Chondrocyte (in vitro differentiated cells): ENCODE measurements at regions not wholly inside any gene's neighbourhood (a gene's known extent, or its start where the extent isn't known, plus 50 kb on each side); places are given as distances from the start of the nearest gene placed in this dataset.

Experiments
- DNase-seq: peaks from one replicate; pipeline ENCODE4 v3.0.0; 2021; ENCODE audit warnings: mixed read lengths, low spot score
- H3K27ac Mint-ChIP-seq: one replicate; pipeline ENCODE4 v1.8.0; 2021; ENCODE audit warnings: mild to moderate bottlenecking, moderate library complexity, mixed read lengths; ENCODE audit not compliant: unreplicated experiment
- H3K27me3 Mint-ChIP-seq: 2 replicates; pipeline ENCODE4 v1.8.0; 2021; ENCODE audit warnings: low read depth, mixed read lengths
- H3K36me3 Mint-ChIP-seq: 2 replicates; pipeline ENCODE4 v1.8.0; 2021; ENCODE audit warnings: low read depth, mixed read lengths
- H3K4me1 Mint-ChIP-seq: 2 replicates; pipeline ENCODE4 v1.8.0; 2021; ENCODE audit warnings: low read depth, mild to moderate bottlenecking, mixed read lengths
- H3K4me3 Mint-ChIP-seq: one replicate; pipeline ENCODE4 v1.8.0; 2021; ENCODE audit warnings: mild to moderate bottlenecking, moderate library complexity, mixed read lengths; ENCODE audit not compliant: unreplicated experiment
- H3K9me3 Mint-ChIP-seq: 2 replicates; pipeline ENCODE4 v1.8.0; 2021; ENCODE audit warnings: low read depth, mixed read lengths
- TF ChIP-seq, protein P1 (sequence below): fragments of 200-600 bp; sonication (generic); IDR thresholded peaks from 2 replicates; pipeline ENCODE4 v1.5.0; 2021; ENCODE audit warnings: antibody characterized with exemption, mild to moderate bottlenecking, moderate library complexity

DNA sequence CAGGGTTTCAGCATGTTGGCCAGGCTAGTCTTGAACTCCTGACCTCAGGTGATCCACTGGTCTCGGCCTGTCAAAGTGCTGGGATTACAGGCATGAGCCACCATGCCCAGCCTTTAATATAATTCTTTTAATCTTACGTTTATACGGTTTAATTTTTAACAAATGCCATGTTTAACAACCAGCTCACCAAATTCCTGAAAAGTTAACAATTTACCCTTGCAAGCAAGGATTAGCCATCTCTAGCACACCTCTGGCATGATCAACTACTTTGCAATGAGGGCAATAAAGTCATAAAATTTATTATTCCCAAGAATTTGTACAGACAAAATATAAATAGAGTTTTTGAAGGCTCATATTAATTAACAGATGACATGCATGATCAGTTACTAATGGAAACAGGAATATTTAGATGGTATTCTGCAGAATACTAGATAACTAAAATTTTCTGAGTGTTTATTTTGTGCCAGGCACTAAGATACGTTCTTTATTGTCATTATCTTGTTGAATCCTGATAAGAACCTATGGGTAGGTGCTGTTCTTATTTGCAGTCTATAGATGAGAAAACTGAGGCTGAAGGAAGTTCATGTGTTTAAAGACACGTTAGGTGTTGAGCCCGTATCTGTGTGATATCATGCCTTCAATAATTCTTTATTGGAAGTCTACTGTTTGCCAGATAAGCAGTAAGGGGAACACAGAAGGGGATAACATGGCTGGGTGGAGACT lies 190.1 kb downstream of the CDCA7 start:
- Mint-ChIP-seq H3K9me3 (peaks cover 3% of the 10 kb centered on the region), H3K27ac (no peak overlapping the region), H3K4me3 (no peak overlapping the region), H3K4me1 (peaks cover 7% of the 10 kb centered on the region), H3K36me3 (no peaks in the 10 kb centered on the region), H3K27me3 (no peaks in the 10 kb centered on the region)
- no peak for DNase-seq
- TF ChIP-seq, protein P1, sequence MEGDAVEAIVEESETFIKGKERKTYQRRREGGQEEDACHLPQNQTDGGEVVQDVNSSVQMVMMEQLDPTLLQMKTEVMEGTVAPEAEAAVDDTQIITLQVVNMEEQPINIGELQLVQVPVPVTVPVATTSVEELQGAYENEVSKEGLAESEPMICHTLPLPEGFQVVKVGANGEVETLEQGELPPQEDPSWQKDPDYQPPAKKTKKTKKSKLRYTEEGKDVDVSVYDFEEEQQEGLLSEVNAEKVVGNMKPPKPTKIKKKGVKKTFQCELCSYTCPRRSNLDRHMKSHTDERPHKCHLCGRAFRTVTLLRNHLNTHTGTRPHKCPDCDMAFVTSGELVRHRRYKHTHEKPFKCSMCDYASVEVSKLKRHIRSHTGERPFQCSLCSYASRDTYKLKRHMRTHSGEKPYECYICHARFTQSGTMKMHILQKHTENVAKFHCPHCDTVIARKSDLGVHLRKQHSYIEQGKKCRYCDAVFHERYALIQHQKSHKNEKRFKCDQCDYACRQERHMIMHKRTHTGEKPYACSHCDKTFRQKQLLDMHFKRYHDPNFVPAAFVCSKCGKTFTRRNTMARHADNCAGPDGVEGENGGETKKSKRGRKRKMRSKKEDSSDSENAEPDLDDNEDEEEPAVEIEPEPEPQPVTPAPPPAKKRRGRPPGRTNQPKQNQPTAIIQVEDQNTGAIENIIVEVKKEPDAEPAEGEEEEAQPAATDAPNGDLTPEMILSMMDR, result no peak

- H3K36me3 Mint-ChIP-seq, result no peaks in the 10 kb centered on the region
- H3K4me3 Mint-ChIP-seq, result no peak overlapping the region
- H3K27ac Mint-ChIP-seq, result no peak overlapping the region
- peaks cover 12% of the 10 kb centered on the region for H3K4me1 Mint-ChIP-seq
- no peaks in the 10 kb centered on the region for H3K27me3 Mint-ChIP-seq
- TF ChIP-seq, protein P1, result no peak
- peaks cover 9% of the 10 kb centered on the region for H3K9me3 Mint-ChIP-seq
- no peak for DNase-seq
These were observed 190.7 kb downstream of the CDCA7 start for GRCh38 chr2:173545364-173545763.

- no peak for DNase-seq
- TF ChIP-seq, protein P1, result no peak
- Mint-ChIP-seq H3K4me1 (peaks cover 12% of the 10 kb centered on the region), H3K36me3 (no peaks in the 10 kb centered on the region), H3K27ac (no peak overlapping the region), H3K9me3 (peaks cover 15% of the 10 kb centered on the region), H3K4me3 (no peak overlapping the region), H3K27me3 (no peaks in the 10 kb centered on the region)
These were observed 192.8 kb downstream of the CDCA7 start for GRCh38 chr2:173547499-173547898.

DNA sequence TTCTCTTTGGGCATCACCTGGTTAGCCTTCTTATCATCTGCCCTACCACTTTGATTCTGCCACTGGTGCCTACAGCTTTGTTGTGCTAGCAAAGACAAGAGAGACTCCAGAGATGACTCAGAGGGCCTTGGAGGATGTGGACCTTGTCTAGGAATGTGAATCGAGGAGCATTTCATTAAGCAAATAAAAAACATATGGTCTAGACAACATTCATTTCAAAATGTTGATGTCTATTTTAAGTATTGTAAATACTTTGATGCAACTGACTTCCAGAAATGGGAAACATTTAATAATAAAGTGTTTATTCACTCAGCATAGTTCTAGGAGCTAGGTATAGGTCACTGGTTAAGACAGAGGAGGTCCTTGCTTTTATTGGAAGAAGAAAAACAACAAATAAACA lies 195.5 kb downstream of the CDCA7 start:
- no peak for DNase-seq
- H3K27ac Mint-ChIP-seq, result peak overlapping the region; percentile 73

DNA sequence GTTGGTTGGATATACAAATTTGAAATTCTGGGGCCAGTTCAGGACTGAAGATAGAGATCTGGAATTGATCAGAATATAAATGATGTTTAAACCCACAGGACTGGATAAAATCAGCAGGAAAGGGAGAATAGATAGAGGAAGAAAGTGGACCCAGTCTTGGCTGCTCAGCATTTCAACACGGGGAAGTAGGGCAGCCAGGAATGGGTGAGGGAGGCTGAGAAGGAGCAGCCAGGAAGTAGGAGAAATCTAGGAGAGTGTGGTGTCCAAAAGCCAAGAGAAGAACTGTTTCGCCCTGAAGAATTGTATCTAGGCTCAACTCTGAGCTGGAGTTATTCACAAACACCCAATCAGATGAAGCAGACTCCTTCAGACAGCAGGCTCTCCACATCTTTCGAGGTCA lies 197.9 kb downstream of the CDCA7 start:
- no peaks in the 10 kb centered on the region for H3K27me3 Mint-ChIP-seq

More for the DNA sequence above, 195.5 kb downstream of the CDCA7 start:
- H3K27me3 Mint-ChIP-seq, result no peaks in the 10 kb centered on the region
- H3K4me1 Mint-ChIP-seq, result peaks cover 29% of the 10 kb centered on the region
- peaks cover 15% of the 10 kb centered on the region for H3K9me3 Mint-ChIP-seq
- no peak overlapping the region for H3K4me3 Mint-ChIP-seq
- TF ChIP-seq, protein P1, result no peak
- no peaks in the 10 kb centered on the region for H3K36me3 Mint-ChIP-seq

More for the DNA sequence above, 197.9 kb downstream of the CDCA7 start:
- TF ChIP-seq, protein P1, result no peak
- H3K4me1 Mint-ChIP-seq, result peaks cover 42% of the 10 kb centered on the region
- no peak overlapping the region for H3K4me3 Mint-ChIP-seq
- peaks cover 15% of the 10 kb centered on the region for H3K9me3 Mint-ChIP-seq
- H3K27ac Mint-ChIP-seq, result no peak overlapping the region
- DNase-seq, result no peak
- no peaks in the 10 kb centered on the region for H3K36me3 Mint-ChIP-seq
